Ishikawa (cell line): ENCODE measurements at regions not wholly inside any gene's neighbourhood (a gene's known extent, or its start where the extent isn't known, plus 50 kb on each side); places are given as distances from the start of the nearest gene placed in this dataset.

Source experiments
- CEBPB ChIP-seq: IDR thresholded peaks from 2 replicates; pipeline ENCODE4 v1.6.1; 2012
- CREB1 ChIP-seq: IDR thresholded peaks from 2 replicates; pipeline ENCODE4 v1.6.1; 2012; ENCODE audit warnings: low read depth
- EP300 ChIP-seq: IDR thresholded peaks from 2 replicates; pipeline ENCODE4 v1.6.1; 2012; ENCODE audit warnings: borderline replicate concordance
- MAX ChIP-seq: IDR thresholded peaks from 2 replicates; pipeline ENCODE4 v1.6.1; 2012
- RAD21 ChIP-seq: IDR thresholded peaks from 2 replicates; pipeline ENCODE4 v1.6.1; 2012; ENCODE audit warnings: low read depth
- REST ChIP-seq: IDR thresholded peaks from 2 replicates; pipeline ENCODE4 v1.6.1; 2012; ENCODE audit warnings: low read depth, mild to moderate bottlenecking
- TAF1 ChIP-seq: IDR thresholded peaks from 2 replicates; pipeline ENCODE4 v1.6.1; 2012; ENCODE audit warnings: low read depth, mild to moderate bottlenecking
- TCF12 ChIP-seq: IDR thresholded peaks from 2 replicates; pipeline ENCODE4 v1.6.1; 2012; ENCODE audit warnings: low read depth
- USF1 ChIP-seq: IDR thresholded peaks from 2 replicates; pipeline ENCODE4 v1.6.1; 2012
- YY1 ChIP-seq: IDR thresholded peaks from 2 replicates; pipeline ENCODE4 v1.6.1; 2012; ENCODE audit warnings: low read depth

- TF ChIP-seq RAD21 (no peak), CREB1 (no peak), YY1 (no peak), MAX (no peak), EP300 (no peak), USF1 (no peak), REST (no peak), CEBPB (no peak), TAF1 (no peak), TCF12 (no peak)
Measured at GRCh38 chr22:49671331-49672013, 156.2 kb downstream of the BRD1 start.
